Parathyroid adenoma (tissue), 2 donors: ENCODE measurements at regions not wholly inside any gene's neighbourhood (a gene's known extent, or its start where the extent isn't known, plus 50 kb on each side); places are given as distances from the start of the nearest gene placed in this dataset.

Experiments used
- H2AFZ ChIP-seq: fragments of 300-600 bp; sonication (generic); one replicate; pipeline ENCODE4 v1.7.0; 2017; ENCODE audit warnings: antibody characterized with exemption, mild to moderate bottlenecking
- H3K27ac ChIP-seq: fragments of 300-600 bp; sonication (generic); one replicate; pipeline ENCODE4 v1.7.0; 2017
- H3K27me3 ChIP-seq: fragments of 300-600 bp; sonication (generic); one replicate; pipeline ENCODE4 v1.7.0; 2017; ENCODE audit warnings: low read length; ENCODE audit not compliant: control insufficient read depth, insufficient read depth
- H3K36me3 ChIP-seq: fragments of 300-600 bp; sonication (generic); one replicate; pipeline ENCODE4 v1.7.0; 2017; ENCODE audit warnings: low read length; ENCODE audit not compliant: control insufficient read depth, insufficient read depth
- H3K4me1 ChIP-seq: fragments of 300-600 bp; sonication (generic); one replicate; pipeline ENCODE4 v1.7.0; 2017; ENCODE audit warnings: control low read depth
- H3K4me2 ChIP-seq: fragments of 300-600 bp; sonication (generic); one replicate; pipeline ENCODE4 v1.7.0; 2017; ENCODE audit warnings: low read length
- H3K4me3 ChIP-seq: fragments of 300-600 bp; sonication (generic); one replicate; pipeline ENCODE4 v1.7.0; 2017; ENCODE audit warnings: low read depth, low read length
- H3K79me2 ChIP-seq: fragments of 300-600 bp; sonication (generic); one replicate; pipeline ENCODE4 v1.7.0; 2017; ENCODE audit warnings: control low read depth
- H3K9ac ChIP-seq: fragments of 300-600 bp; sonication (generic); one replicate; pipeline ENCODE4 v1.7.0; 2017; ENCODE audit warnings: mild to moderate bottlenecking
- H3K9me3 ChIP-seq: fragments of 300-600 bp; sonication (generic); one replicate; pipeline ENCODE4 v1.7.0; 2017; ENCODE audit warnings: low read length; ENCODE audit not compliant: control insufficient read depth
- CTCF ChIP-seq: fragments of 300-600 bp; sonication (generic); IDR thresholded peaks from one replicate; pipeline ENCODE4 v1.7.0; 2017; ENCODE audit warnings: antibody characterized with exemption, mild to moderate bottlenecking
- donor health status: primary hyperparathyroidism.

- Histone ChIP-seq H3K27me3 (no peaks in the 10 kb centered on the region), H3K4me1 (no peaks in the 10 kb centered on the region), H2AFZ (no peak overlapping the region), H3K36me3 (no peaks in the 10 kb centered on the region), H3K4me3 (no peak overlapping the region), H3K9me3 (no peaks in the 10 kb centered on the region), H3K79me2 (no peaks in the 10 kb centered on the region), H3K27ac (no peak overlapping the region), H3K9ac (no peak overlapping the region), H3K4me2 (no peak overlapping the region)
- TF ChIP-seq CTCF = no peak
Measured at GRCh38 chr10:118216571-118217170, 125.5 kb downstream of the FAM204A start.

- no peak overlapping the region for H3K4me2 ChIP-seq
- no peak overlapping the region for H3K9ac ChIP-seq
- no peak overlapping the region for H2AFZ ChIP-seq
- H3K27ac ChIP-seq = no peak overlapping the region
- H3K9me3 ChIP-seq = no peaks in the 10 kb centered on the region
- H3K36me3 ChIP-seq = no peaks in the 10 kb centered on the region
- no peaks in the 10 kb centered on the region for H3K79me2 ChIP-seq
- H3K27me3 ChIP-seq = no peaks in the 10 kb centered on the region
- H3K4me3 ChIP-seq = no peak overlapping the region
- no peaks in the 10 kb centered on the region for H3K4me1 ChIP-seq
- TF ChIP-seq CTCF = no peak
Measured at GRCh38 chr10:118216020-118216419, 126.1 kb downstream of the FAM204A start.

DNA sequence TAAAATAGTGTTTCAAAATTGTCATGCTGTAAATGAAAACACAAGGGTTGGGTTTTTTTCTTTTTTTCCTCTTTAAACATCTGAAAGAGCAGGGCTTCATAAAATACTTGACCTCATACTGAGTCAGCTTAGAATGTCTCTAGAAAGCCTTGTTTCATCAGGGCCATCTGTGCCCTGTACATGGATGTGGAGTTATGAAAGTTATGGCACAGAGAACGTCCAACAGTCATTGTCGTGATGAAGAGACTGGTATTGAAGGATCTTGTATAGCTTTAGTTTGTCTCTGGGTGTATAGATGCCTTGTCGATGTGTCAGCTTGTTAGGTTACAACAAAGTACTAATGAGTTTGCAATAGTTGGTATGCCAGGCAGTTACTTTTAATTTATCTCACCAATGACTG is 127.3 kb downstream of the FAM204A start:
- TF ChIP-seq CTCF = no peak
- Histone ChIP-seq H2AFZ (no peak overlapping the region), H3K27ac (no peak overlapping the region), H3K27me3 (no peaks in the 10 kb centered on the region), H3K4me3 (no peak overlapping the region), H3K36me3 (no peaks in the 10 kb centered on the region), H3K9ac (no peak overlapping the region), H3K79me2 (no peaks in the 10 kb centered on the region), H3K4me2 (no peak overlapping the region), H3K9me3 (no peaks in the 10 kb centered on the region), H3K4me1 (no peaks in the 10 kb centered on the region)

GRCh38 chr10:118213436-118213835 is 128.7 kb downstream of the FAM204A start:
- H3K27ac ChIP-seq = no peak overlapping the region
- H3K4me1 ChIP-seq = no peaks in the 10 kb centered on the region
- no peaks in the 10 kb centered on the region for H3K79me2 ChIP-seq
- H2AFZ ChIP-seq = no peak overlapping the region
- no peaks in the 10 kb centered on the region for H3K9me3 ChIP-seq
- H3K36me3 ChIP-seq = no peaks in the 10 kb centered on the region
- no peak for TF ChIP-seq CTCF
- no peak overlapping the region for H3K9ac ChIP-seq
- H3K4me3 ChIP-seq = no peak overlapping the region
- H3K4me2 ChIP-seq = no peak overlapping the region
- no peaks in the 10 kb centered on the region for H3K27me3 ChIP-seq

DNA sequence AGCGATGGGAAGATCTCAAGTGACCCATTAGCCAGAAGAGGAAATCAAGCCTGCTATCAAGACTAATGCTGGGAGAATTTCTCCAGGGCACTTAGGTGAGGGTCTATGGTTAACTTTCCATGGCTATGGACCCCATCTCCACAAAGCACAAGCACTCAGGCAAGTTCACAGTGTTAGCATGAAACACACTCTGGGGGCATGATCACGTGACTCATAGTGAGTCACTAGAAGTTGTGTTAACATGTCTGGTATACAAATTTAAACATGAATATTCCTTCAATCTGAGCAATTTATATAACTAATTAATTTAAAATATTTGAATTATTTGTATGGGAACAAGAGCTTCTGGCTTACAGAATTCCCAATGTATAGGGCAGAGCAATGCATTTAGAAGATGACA is 131.8 kb downstream of the FAM204A start:
- no peak overlapping the region for H2AFZ ChIP-seq
- TF ChIP-seq CTCF = no peak

More for the DNA sequence above, 131.8 kb downstream of the FAM204A start:
- Histone ChIP-seq H3K4me1 (no peaks in the 10 kb centered on the region), H3K9ac (no peak overlapping the region), H3K36me3 (no peaks in the 10 kb centered on the region), H3K9me3 (no peaks in the 10 kb centered on the region), H3K27me3 (no peaks in the 10 kb centered on the region), H3K27ac (no peak overlapping the region), H3K4me3 (no peak overlapping the region), H3K4me2 (no peak overlapping the region), H3K79me2 (no peaks in the 10 kb centered on the region)
